Neutrophil (primary cell): ENCODE measurements at regions not wholly inside any gene's neighbourhood (a gene's known extent, or its start where the extent isn't known, plus 50 kb on each side); places are given as distances from the start of the nearest gene placed in this dataset.
"Not testable (repeated sequence)": the region's sequence is repeated elsewhere in the genome, so short reads cannot be mapped to it uniquely, and the experiment has no call there.

ENCODE experiments used
- H3K27ac ChIP-seq: fragments of 200-600 bp; sonication (generic); 2 replicates; pipeline ENCODE4 v1.5.1; 2016; ENCODE audit warnings: mild to moderate bottlenecking, moderate library complexity
- H3K27me3 ChIP-seq: fragments of 200-600 bp; sonication (generic); 2 replicates; pipeline ENCODE4 v1.6.0; 2016; ENCODE audit warnings: mild to moderate bottlenecking
- H3K36me3 ChIP-seq: fragments of 200-600 bp; sonication (generic); 2 replicates; pipeline ENCODE4 v1.5.1; 2017
- H3K4me1 ChIP-seq, 2 experiments: fragments of 200-600 bp in 1 of 2; sonication (generic) in 1 of 2; 1 replicate in 1 of 2; 2 replicates in 1 of 2; pipeline versions ENCODE4 v1.5.1 to v1.6.1; 2013 to 2016; ENCODE audit warnings: low read depth in 1 of 2, low read length in 1 of 2, mild to moderate bottlenecking in 1 of 2, moderate library complexity in 1 of 2; ENCODE audit not compliant: control insufficient read depth in 1 of 2, insufficient read depth in 1 of 2
- H3K4me3 ChIP-seq, 2 experiments: fragments of 200-600 bp in 1 of 2; sonication (generic) in 1 of 2; 1 replicate in 1 of 2; 2 replicates in 1 of 2; pipeline ENCODE4 v1.5.1; 2013 to 2016; ENCODE audit warnings: low read depth in 1 of 2, low read length in 1 of 2, mild to moderate bottlenecking in 1 of 2, moderate library complexity in 1 of 2
- H3K9me3 ChIP-seq: fragments of 200-600 bp; sonication (generic); 2 replicates; pipeline ENCODE4 v1.5.1; 2016
- CTCF ChIP-seq: fragments of 200-600 bp; sonication (generic); IDR thresholded peaks from 2 replicates; pipeline ENCODE4 v1.5.1; 2016; ENCODE audit warnings: antibody characterized with exemption

GRCh38 chr1:221246067-221246466 is 366.8 kb downstream of the HLX start:
- no peak overlapping the region for H3K27ac ChIP-seq
- H3K4me1 ChIP-seq, result no peaks in the 10 kb centered on the region
- H3K36me3 ChIP-seq, result no peaks in the 10 kb centered on the region
- no peak overlapping the region for H3K4me3 ChIP-seq
- TF ChIP-seq CTCF, result no peak
- no peaks in the 10 kb centered on the region for H3K9me3 ChIP-seq
- H3K27me3 ChIP-seq, result no peaks in the 10 kb centered on the region

- H3K27ac ChIP-seq, result no peak overlapping the region
- no peaks in the 10 kb centered on the region for H3K27me3 ChIP-seq
- no peaks in the 10 kb centered on the region for H3K4me1 ChIP-seq
- no peak overlapping the region for H3K4me3 ChIP-seq
- H3K9me3 ChIP-seq, result no peaks in the 10 kb centered on the region
- TF ChIP-seq CTCF, result no peak
- H3K36me3 ChIP-seq, result no peaks in the 10 kb centered on the region
Observed at GRCh38 chr1:221246628-221247415, 367.6 kb downstream of the HLX start.

- no peak overlapping the region for H3K4me3 ChIP-seq
- no peak overlapping the region for H3K27ac ChIP-seq
- no peaks in the 10 kb centered on the region for H3K27me3 ChIP-seq
- no peaks in the 10 kb centered on the region for H3K4me1 ChIP-seq
- no peaks in the 10 kb centered on the region for H3K9me3 ChIP-seq
- no peak for TF ChIP-seq CTCF
- H3K36me3 ChIP-seq, result no peaks in the 10 kb centered on the region
Observed at GRCh38 chr1:221251580-221251979, 372.3 kb downstream of the HLX start.

GRCh38 chr1:221254813-221255212 is 375.6 kb downstream of the HLX start:
- Histone ChIP-seq H3K36me3 (no peaks in the 10 kb centered on the region), H3K4me3 (no peak overlapping the region), H3K27me3 (no peaks in the 10 kb centered on the region), H3K27ac (no peak overlapping the region), H3K4me1 (no peaks in the 10 kb centered on the region), H3K9me3 (no peaks in the 10 kb centered on the region)
- no peak for TF ChIP-seq CTCF

GRCh38 chr1:221256773-221257172 is 377.5 kb downstream of the HLX start:
- no peaks in the 10 kb centered on the region for H3K27me3 ChIP-seq
- no peak for TF ChIP-seq CTCF
- no peak overlapping the region for H3K4me3 ChIP-seq
- no peak overlapping the region for H3K27ac ChIP-seq
- H3K4me1 ChIP-seq, result no peaks in the 10 kb centered on the region
- no peaks in the 10 kb centered on the region for H3K36me3 ChIP-seq
- no peaks in the 10 kb centered on the region for H3K9me3 ChIP-seq

- H3K9me3 ChIP-seq, H3K4me1 ChIP-seq, H3K27ac ChIP-seq: not testable (repeated sequence)
Observed at GRCh38 chr1:221257548-221257947, 378.3 kb downstream of the HLX start.

GRCh38 chr1:221262677-221263076 is 383.4 kb downstream of the HLX start:
- H3K4me3 ChIP-seq, H3K4me1 ChIP-seq, H3K27ac ChIP-seq, H3K36me3 ChIP-seq, H3K27me3 ChIP-seq, H3K9me3 ChIP-seq: not testable (repeated sequence)

More at GRCh38 chr1:221257548-221257947, 378.3 kb downstream of the HLX start:
- H3K27me3 ChIP-seq, H3K4me3 ChIP-seq, H3K36me3 ChIP-seq: not testable (repeated sequence)
